ENCODE measurements at regions not wholly inside any gene's neighbourhood (a gene's known extent, or its start where the extent isn't known, plus 50 kb on each side); places are given as distances from the start of the nearest gene placed in this dataset.
"Not testable (repeated sequence)": the region's sequence is repeated elsewhere in the genome, so short reads cannot be mapped to it uniquely, and the experiment has no call there.

GRCh38 chr11:97902828-97903227 is 1117.9 kb upstream of the CNTN5 start:
- Histone ChIP-seq H3K4me3 (ENCODE audit: low read length in 3 of 3) (no peak overlapping the region), H3K27me3 (ENCODE audit: control insufficient read depth in 3 of 3, insufficient read depth in 3 of 3, low read length in 3 of 3) (no peaks in the 10 kb centered on the region), H3K27ac (ENCODE audit: low read depth, low read length) (no peak overlapping the region), H3K36me3 (ENCODE audit: control insufficient read depth in 3 of 3, insufficient read depth in 3 of 3, low read length in 3 of 3) (no peaks in the 10 kb centered on the region), H3K4me1 (ENCODE audit: control insufficient read depth in 3 of 3, insufficient read depth in 3 of 3, low read length in 3 of 3) (no peaks in the 10 kb centered on the region), H3K9me3 (ENCODE audit: control insufficient read depth in 3 of 3, low read length in 3 of 3) (no peaks in the 10 kb centered on the region), H3K9ac (ENCODE audit: low read depth in 1 of 3, low read length in 3 of 3) (no peak overlapping the region)

GRCh38 chr11:97905101-97905500 is 1115.6 kb upstream of the CNTN5 start:
- H3K27me3 ChIP-seq (ENCODE audit: control insufficient read depth in 3 of 3, insufficient read depth in 3 of 3, low read length in 3 of 3) = no peaks in the 10 kb centered on the region

GRCh38 chr11:97905671-97906070 is 1115.1 kb upstream of the CNTN5 start:
- H3K9me3 ChIP-seq (ENCODE audit: control insufficient read depth in 3 of 3, low read length in 3 of 3) = no peaks in the 10 kb centered on the region
- H3K36me3 ChIP-seq (ENCODE audit: control insufficient read depth in 3 of 3, insufficient read depth in 3 of 3, low read length in 3 of 3) = no peaks in the 10 kb centered on the region
- no peaks in the 10 kb centered on the region for H3K4me1 ChIP-seq (ENCODE audit: control insufficient read depth in 3 of 3, insufficient read depth in 3 of 3, low read length in 3 of 3)
- no peaks in the 10 kb centered on the region for H3K27me3 ChIP-seq (ENCODE audit: control insufficient read depth in 3 of 3, insufficient read depth in 3 of 3, low read length in 3 of 3)
- no peak overlapping the region for H3K9ac ChIP-seq (ENCODE audit: low read depth in 1 of 3, low read length in 3 of 3)
- no peak overlapping the region for H3K27ac ChIP-seq (ENCODE audit: low read depth, low read length)
- no peak overlapping the region for H3K4me3 ChIP-seq (ENCODE audit: low read length in 3 of 3)

More at GRCh38 chr11:97905101-97905500, 1115.6 kb upstream of the CNTN5 start:
- no peaks in the 10 kb centered on the region for H3K4me1 ChIP-seq (ENCODE audit: control insufficient read depth in 3 of 3, insufficient read depth in 3 of 3, low read length in 3 of 3)
- no peaks in the 10 kb centered on the region for H3K9me3 ChIP-seq (ENCODE audit: control insufficient read depth in 3 of 3, low read length in 3 of 3)
- H3K36me3 ChIP-seq (ENCODE audit: control insufficient read depth in 3 of 3, insufficient read depth in 3 of 3, low read length in 3 of 3) = no peaks in the 10 kb centered on the region
- no peak overlapping the region for H3K4me3 ChIP-seq (ENCODE audit: low read length in 3 of 3)
- H3K9ac ChIP-seq (ENCODE audit: low read depth in 1 of 3, low read length in 3 of 3) = no peak overlapping the region
- H3K27ac ChIP-seq (ENCODE audit: low read depth, low read length) = no peak overlapping the region

GRCh38 chr11:97908354-97908753 is 1112.4 kb upstream of the CNTN5 start:
- no peaks in the 10 kb centered on the region for H3K27me3 ChIP-seq (ENCODE audit: control insufficient read depth in 3 of 3, insufficient read depth in 3 of 3, low read length in 3 of 3)

GRCh38 chr11:97909614-97910399 is 1110.9 kb upstream of the CNTN5 start:
- H3K36me3 ChIP-seq (ENCODE audit: control insufficient read depth in 3 of 3, insufficient read depth in 3 of 3, low read length in 3 of 3) = no peaks in the 10 kb centered on the region
- H3K9ac ChIP-seq (ENCODE audit: low read depth in 1 of 3, low read length in 3 of 3) = no peak overlapping the region
- H3K27ac ChIP-seq (ENCODE audit: low read depth, low read length) = no peak overlapping the region
- H3K4me3 ChIP-seq (ENCODE audit: low read length in 3 of 3) = no peak overlapping the region
- no peaks in the 10 kb centered on the region for H3K27me3 ChIP-seq (ENCODE audit: control insufficient read depth in 3 of 3, insufficient read depth in 3 of 3, low read length in 3 of 3)
- no peaks in the 10 kb centered on the region for H3K4me1 ChIP-seq (ENCODE audit: control insufficient read depth in 3 of 3, insufficient read depth in 3 of 3, low read length in 3 of 3)
- H3K9me3 ChIP-seq (ENCODE audit: control insufficient read depth in 3 of 3, low read length in 3 of 3) = no peaks in the 10 kb centered on the region

More at GRCh38 chr11:97908354-97908753, 1112.4 kb upstream of the CNTN5 start:
- H3K4me3 ChIP-seq (ENCODE audit: low read length in 3 of 3) = no peak overlapping the region
- H3K27ac ChIP-seq (ENCODE audit: low read depth, low read length) = no peak overlapping the region
- no peaks in the 10 kb centered on the region for H3K4me1 ChIP-seq (ENCODE audit: control insufficient read depth in 3 of 3, insufficient read depth in 3 of 3, low read length in 3 of 3)
- no peaks in the 10 kb centered on the region for H3K36me3 ChIP-seq (ENCODE audit: control insufficient read depth in 3 of 3, insufficient read depth in 3 of 3, low read length in 3 of 3)
- H3K9me3 ChIP-seq (ENCODE audit: control insufficient read depth in 3 of 3, low read length in 3 of 3) = no peaks in the 10 kb centered on the region
- no peak overlapping the region for H3K9ac ChIP-seq (ENCODE audit: low read depth in 1 of 3, low read length in 3 of 3)

- Histone ChIP-seq H3K4me3 (ENCODE audit: low read length in 3 of 3) (no peak overlapping the region), H3K27me3 (ENCODE audit: control insufficient read depth in 3 of 3, insufficient read depth in 3 of 3, low read length in 3 of 3) (no peaks in the 10 kb centered on the region), H3K27ac (ENCODE audit: low read depth, low read length) (no peak overlapping the region), H3K36me3 (ENCODE audit: control insufficient read depth in 3 of 3, insufficient read depth in 3 of 3, low read length in 3 of 3) (no peaks in the 10 kb centered on the region), H3K4me1 (ENCODE audit: control insufficient read depth in 3 of 3, insufficient read depth in 3 of 3, low read length in 3 of 3) (no peaks in the 10 kb centered on the region), H3K9me3 (ENCODE audit: control insufficient read depth in 3 of 3, low read length in 3 of 3) (no peaks in the 10 kb centered on the region), H3K9ac (ENCODE audit: low read depth in 1 of 3, low read length in 3 of 3) (no peak overlapping the region)
Observed at GRCh38 chr11:97912629-97913028, 1108.1 kb upstream of the CNTN5 start.

GRCh38 chr11:97922933-97923332 is 1097.8 kb upstream of the CNTN5 start:
- H3K4me3 ChIP-seq (ENCODE audit: low read length in 3 of 3); H3K9ac ChIP-seq (ENCODE audit: low read depth in 1 of 3, low read length in 3 of 3); H3K27ac ChIP-seq (ENCODE audit: low read depth, low read length); H3K36me3 ChIP-seq (ENCODE audit: control insufficient read depth in 3 of 3, insufficient read depth in 3 of 3, low read length in 3 of 3); H3K27me3 ChIP-seq (ENCODE audit: control insufficient read depth in 3 of 3, insufficient read depth in 3 of 3, low read length in 3 of 3); H3K4me1 ChIP-seq (ENCODE audit: control insufficient read depth in 3 of 3, insufficient read depth in 3 of 3, low read length in 3 of 3); H3K9me3 ChIP-seq (ENCODE audit: control insufficient read depth in 3 of 3, low read length in 3 of 3): not testable (repeated sequence)

- Histone ChIP-seq H3K36me3 (ENCODE audit: control insufficient read depth in 3 of 3, insufficient read depth in 3 of 3, low read length in 3 of 3) (no peaks in the 10 kb centered on the region), H3K4me1 (ENCODE audit: control insufficient read depth in 3 of 3, insufficient read depth in 3 of 3, low read length in 3 of 3) (no peaks in the 10 kb centered on the region), H3K4me3 (ENCODE audit: low read length in 3 of 3) (no peak overlapping the region), H3K27ac (ENCODE audit: low read depth, low read length) (no peak overlapping the region), H3K27me3 (ENCODE audit: control insufficient read depth in 3 of 3, insufficient read depth in 3 of 3, low read length in 3 of 3) (no peaks in the 10 kb centered on the region), H3K9ac (ENCODE audit: low read depth in 1 of 3, low read length in 3 of 3) (no peak overlapping the region), H3K9me3 (ENCODE audit: control insufficient read depth in 3 of 3, low read length in 3 of 3) (no peaks in the 10 kb centered on the region)
Observed at GRCh38 chr11:97934572-97935208, 1086.1 kb upstream of the CNTN5 start.

- Histone ChIP-seq H3K27ac (ENCODE audit: low read depth, low read length) (no peak overlapping the region), H3K4me3 (ENCODE audit: low read length in 3 of 3) (no peak overlapping the region), H3K9ac (ENCODE audit: low read depth in 1 of 3, low read length in 3 of 3) (no peak overlapping the region)
Observed at GRCh38 chr11:97937501-97937900, 1083.2 kb upstream of the CNTN5 start.

GRCh38 chr11:97938789-97939188 is 1082.0 kb upstream of the CNTN5 start:
- H3K27ac ChIP-seq (ENCODE audit: low read depth, low read length) = no peak overlapping the region
- H3K4me1 ChIP-seq (ENCODE audit: control insufficient read depth in 3 of 3, insufficient read depth in 3 of 3, low read length in 3 of 3) = no peaks in the 10 kb centered on the region
- no peak overlapping the region for H3K4me3 ChIP-seq (ENCODE audit: low read length in 3 of 3)
- no peak overlapping the region for H3K9ac ChIP-seq (ENCODE audit: low read depth in 1 of 3, low read length in 3 of 3)
- H3K9me3 ChIP-seq (ENCODE audit: control insufficient read depth in 3 of 3, low read length in 3 of 3) = no peaks in the 10 kb centered on the region
- no peaks in the 10 kb centered on the region for H3K36me3 ChIP-seq (ENCODE audit: control insufficient read depth in 3 of 3, insufficient read depth in 3 of 3, low read length in 3 of 3)
- H3K27me3 ChIP-seq (ENCODE audit: control insufficient read depth in 3 of 3, insufficient read depth in 3 of 3, low read length in 3 of 3) = no peaks in the 10 kb centered on the region

More at GRCh38 chr11:97937501-97937900, 1083.2 kb upstream of the CNTN5 start:
- Histone ChIP-seq H3K9me3 (ENCODE audit: control insufficient read depth in 3 of 3, low read length in 3 of 3) (no peaks in the 10 kb centered on the region), H3K27me3 (ENCODE audit: control insufficient read depth in 3 of 3, insufficient read depth in 3 of 3, low read length in 3 of 3) (no peaks in the 10 kb centered on the region), H3K4me1 (ENCODE audit: control insufficient read depth in 3 of 3, insufficient read depth in 3 of 3, low read length in 3 of 3) (no peaks in the 10 kb centered on the region), H3K36me3 (ENCODE audit: control insufficient read depth in 3 of 3, insufficient read depth in 3 of 3, low read length in 3 of 3) (no peaks in the 10 kb centered on the region)

Measured in skeletal muscle tissue (tissue), 3 donors.